ENCODE measurements at regions not wholly inside any gene's neighbourhood (a gene's known extent, or its start where the extent isn't known, plus 50 kb on each side); places are given as distances from the start of the nearest gene placed in this dataset.
"Not testable (repeated sequence)": the region's sequence is repeated elsewhere in the genome, so short reads cannot be mapped to it uniquely, and the experiment has no call there.

DNA sequence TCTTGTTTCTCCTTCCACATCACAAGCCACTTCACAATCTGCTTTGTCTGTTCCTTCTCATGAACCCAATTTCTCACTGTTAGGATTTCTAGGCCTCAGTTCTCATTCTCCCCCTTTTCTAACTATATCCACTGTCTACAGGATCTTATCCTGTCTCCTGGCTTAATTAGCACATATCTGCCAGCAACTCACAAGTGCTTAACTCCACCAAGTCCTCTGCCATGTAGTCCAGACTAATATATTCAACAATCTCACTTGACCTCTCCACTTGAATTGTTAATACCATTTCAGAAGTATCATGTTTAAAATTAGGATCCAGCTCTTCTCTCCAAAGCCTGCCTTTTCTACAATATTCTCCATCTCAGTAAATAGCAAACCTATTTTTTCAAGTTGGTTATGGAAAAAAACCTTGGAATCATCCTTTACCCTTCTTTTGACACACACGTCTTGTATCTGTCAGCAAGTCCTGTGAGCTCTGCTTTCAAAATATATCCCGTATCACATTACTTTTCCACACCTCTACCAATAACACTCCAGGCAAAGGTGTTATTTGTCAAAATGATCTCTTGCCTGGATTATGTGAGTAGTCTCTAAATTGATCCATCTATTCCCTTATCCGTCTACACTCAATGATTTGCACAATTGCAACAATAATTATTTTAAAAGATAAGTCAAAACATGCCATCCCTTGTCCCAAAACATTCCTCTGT is 127.2 kb upstream of the SLIT2 start:
- DNase-seq (ENCODE audit: low read depth): no peak

GRCh38 chr4:20122198-20122988 is 129.3 kb upstream of the SLIT2 start:
- DNase-seq (ENCODE audit: low read depth): no peak

DNA sequence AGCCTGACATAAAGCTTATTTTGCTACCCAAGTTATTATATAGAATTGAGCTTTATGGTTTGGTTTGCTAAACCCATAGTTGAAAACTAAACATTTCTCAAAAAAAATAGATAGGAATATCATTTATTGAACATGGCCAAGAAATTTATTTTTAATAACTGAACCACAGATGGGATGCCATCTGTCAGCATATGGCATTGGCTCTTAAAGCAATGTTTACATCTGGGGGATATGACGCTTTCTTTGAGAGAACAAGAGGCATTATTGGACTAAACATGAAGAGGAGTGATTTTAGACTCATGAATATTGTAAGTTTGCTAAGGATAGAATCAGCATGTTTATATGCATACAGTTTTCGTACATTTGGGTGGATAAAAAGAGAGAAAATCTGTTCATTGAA is 132.6 kb upstream of the SLIT2 start:
- no peak for DNase-seq (ENCODE audit: low read depth)

GRCh38 chr4:20109391-20109790 is 142.3 kb upstream of the SLIT2 start:
- DNase-seq (ENCODE audit: low read depth): no peak

- no peak for DNase-seq (ENCODE audit: low read depth)
Measured at GRCh38 chr4:20106921-20107320, 144.8 kb upstream of the SLIT2 start.

DNA sequence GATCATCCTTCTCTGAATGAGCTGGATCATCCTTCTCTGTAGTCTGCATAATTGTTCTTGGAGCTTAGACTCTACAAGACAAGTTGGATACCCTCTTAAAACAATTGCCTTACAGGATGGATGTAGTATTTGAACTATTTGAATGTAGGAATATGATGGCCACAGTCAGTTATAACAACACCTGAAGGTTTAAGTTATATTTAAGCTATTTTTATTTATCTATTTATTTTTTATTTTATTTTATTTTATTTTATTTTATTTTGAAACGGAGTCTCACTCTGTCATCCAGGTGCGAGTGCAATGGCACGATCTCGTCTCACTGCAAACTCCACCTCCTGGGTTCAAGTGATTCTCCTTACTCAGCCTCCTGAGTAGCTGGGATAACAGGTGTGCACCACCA is 149.9 kb upstream of the SLIT2 start:
- no peak for DNase-seq (ENCODE audit: low read depth)

DNA sequence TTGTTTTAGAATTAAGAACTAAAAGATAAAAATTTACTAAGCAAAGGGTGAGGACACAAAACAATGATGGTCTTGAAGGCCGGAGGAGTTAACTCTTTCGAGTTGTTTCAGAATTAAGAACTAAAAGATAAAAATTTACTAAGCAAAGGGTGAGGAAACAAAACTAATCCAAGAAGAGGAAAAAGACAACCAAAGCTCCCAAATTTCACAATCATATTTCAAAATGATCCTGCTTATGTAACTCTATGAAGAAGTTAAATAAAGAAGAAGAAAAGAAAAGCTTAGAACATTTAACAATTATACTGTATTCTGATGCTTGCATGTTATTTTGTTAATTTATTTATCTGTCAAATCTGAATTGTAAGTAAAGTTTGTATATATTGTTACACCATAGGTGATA is 154.8 kb upstream of the SLIT2 start:
- DNase-seq (ENCODE audit: low read depth): no peak

DNA sequence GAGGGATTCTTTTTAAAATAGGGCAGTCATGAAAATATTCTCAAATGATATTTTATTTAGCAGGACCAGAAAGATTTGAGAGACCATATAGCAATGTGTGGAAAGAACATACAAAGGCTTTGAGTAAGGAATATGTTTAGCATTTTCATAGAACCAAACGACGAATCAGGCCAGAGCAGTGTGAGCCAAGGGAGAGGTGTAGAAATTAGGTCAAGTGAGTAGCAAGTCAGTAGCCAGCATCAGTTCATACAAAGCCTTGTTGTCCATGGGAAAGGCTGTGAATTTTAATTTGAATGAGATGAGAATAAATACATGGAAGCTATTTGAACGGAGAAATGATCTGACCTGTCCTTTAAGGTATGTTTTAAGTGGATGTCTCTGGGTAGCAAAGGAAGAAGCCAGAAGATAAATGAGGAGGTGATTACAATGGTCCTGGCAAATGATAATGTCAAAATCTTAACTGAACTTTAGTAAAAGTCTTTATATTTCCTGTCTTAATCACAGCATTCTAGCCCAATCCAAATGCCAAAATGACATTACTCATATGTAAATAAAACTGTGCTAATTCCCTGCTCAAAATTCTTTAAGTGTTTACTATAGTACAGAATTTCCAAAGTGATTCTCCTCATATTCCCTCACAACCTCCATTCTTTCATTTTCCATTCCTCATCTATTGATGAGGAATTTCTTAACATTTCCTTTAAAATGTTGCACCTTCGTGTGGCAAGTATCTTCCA is 155.7 kb upstream of the SLIT2 start:
- no peak for DNase-seq (ENCODE audit: low read depth)

DNA sequence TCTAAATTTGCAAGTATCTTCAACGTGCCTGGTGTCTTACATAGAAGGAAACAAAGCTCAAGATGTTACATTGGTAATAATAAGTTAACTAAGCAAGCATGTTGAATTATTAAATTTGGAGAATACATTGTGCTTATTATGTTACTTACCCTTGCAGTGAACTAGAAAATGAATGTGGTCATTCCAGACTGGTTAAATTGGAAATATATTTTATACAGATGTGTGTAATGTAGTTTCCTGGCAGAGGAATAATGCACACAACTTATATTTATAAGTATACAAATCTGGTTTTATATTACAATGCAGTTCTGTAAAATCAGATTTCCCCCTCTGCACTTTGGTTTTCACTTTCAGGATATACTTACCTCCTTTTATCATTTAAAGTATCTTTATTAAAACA is 159.9 kb upstream of the SLIT2 start:
- DNase-seq (ENCODE audit: low read depth): no peak

DNA sequence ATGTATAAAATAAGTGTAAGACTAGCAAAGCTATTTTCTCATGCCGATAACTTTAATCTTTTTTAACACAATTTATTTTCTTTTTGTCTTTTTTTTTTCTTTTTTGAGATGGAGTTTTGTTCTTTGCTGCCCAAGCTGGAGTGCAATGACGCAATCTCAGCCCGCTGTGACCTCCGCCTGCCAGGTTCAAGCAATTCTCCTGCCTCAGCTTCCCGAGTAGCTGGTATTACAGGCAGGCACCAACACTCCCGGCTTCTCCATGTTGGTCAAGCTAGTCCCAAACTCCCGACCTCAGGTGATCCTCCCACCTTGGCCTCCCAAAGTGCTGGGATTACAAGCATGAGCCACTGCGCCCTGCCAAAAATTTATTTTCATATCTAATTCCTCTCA is 164.2 kb upstream of the SLIT2 start:
- no peak for DNase-seq (ENCODE audit: low read depth)

- DNase-seq (ENCODE audit: low read depth): no peak
Measured at GRCh38 chr4:20086799-20087521, 164.7 kb upstream of the SLIT2 start.

GRCh38 chr4:20086067-20086798 is 165.5 kb upstream of the SLIT2 start:
- no peak for DNase-seq (ENCODE audit: low read depth)

DNA sequence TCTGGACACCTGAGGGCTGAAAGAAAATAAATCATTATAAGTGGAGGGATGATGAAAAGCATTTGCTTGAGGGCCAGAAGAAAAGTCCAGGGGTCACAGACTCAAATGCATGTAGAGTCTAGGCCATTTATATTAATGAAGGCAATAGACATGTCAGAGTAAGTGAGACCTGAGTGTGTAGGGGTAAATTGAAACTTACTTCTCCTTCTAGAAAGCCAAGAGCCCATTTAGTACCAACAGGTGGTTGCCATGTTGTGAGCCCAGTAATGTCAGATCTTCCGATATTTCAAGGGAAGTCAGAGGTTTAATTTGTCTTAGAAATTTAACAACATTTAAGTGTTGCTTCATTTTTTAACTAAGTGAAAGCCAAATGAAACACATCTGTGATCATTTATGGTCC is 166.1 kb upstream of the SLIT2 start:
- DNase-seq (ENCODE audit: low read depth): no peak

- no peak for DNase-seq (ENCODE audit: low read depth)
Measured at GRCh38 chr4:20085156-20085555, 166.5 kb upstream of the SLIT2 start.

GRCh38 chr4:20084488-20084887 is 167.2 kb upstream of the SLIT2 start:
- DNase-seq (ENCODE audit: low read depth): no peak

GRCh38 chr4:20078644-20079043 is 173.1 kb upstream of the SLIT2 start:
- no peak for DNase-seq (ENCODE audit: low read depth)

GRCh38 chr4:20075248-20075871 is 176.3 kb upstream of the SLIT2 start:
- DNase-seq (ENCODE audit: low read depth): no peak

DNA sequence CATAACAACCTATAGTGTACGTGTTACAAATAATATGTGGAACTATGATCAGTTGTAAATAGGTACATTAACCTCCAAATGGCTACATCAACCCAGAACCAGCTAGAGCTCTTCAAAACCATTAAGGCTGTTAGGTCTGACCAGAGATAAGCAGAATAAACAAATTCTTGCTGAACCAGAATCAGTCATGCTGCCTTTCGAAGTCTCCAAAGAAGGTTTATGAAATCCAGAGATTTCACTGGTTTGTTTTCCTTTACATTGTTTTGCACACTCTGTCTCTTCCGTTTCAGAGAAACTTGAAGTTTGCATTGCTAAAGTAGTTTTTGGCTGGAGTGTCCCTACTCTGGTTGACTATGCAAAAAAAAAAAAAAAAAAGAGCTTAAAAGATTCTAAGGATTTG is 177.3 kb upstream of the SLIT2 start:
- DNase-seq (ENCODE audit: low read depth): no peak

- no peak for DNase-seq (ENCODE audit: low read depth)
Measured at GRCh38 chr4:20065952-20066351, 185.8 kb upstream of the SLIT2 start.

- not testable (repeated sequence) for DNase-seq (ENCODE audit: low read depth)
Measured at GRCh38 chr4:20062857-20063256, 188.8 kb upstream of the SLIT2 start.

DNA sequence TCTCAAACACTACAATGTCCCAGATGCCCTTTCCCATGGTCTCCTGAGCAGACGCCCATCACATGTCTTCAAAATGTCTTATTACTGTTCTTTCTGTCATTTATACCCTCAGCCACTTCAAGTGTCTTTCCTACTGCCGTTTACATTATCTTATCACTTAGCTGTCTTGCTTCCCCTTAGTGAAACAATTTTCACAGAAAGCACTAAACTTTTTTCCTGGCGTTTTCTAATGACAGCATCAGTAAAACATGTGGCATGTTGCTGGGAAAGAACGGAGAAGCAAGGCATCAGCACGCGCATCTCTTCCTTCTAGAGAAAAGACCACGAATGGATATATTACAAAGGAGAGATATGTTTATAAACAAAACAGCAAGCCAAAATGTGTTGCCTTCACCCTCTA is 189.7 kb upstream of the SLIT2 start:
- DNase-seq (ENCODE audit: low read depth): no peak
